ENCODE measurements at regions not wholly inside any gene's neighbourhood (a gene's known extent, or its start where the extent isn't known, plus 50 kb on each side); places are given as distances from the start of the nearest gene placed in this dataset.

GRCh38 chr1:63099188-63099587, 223.2 kb upstream of the FOXD3 start:
- TF ChIP-seq YY1 (IDR thresholded peaks at IDR 0.05; ENCODE audit: insufficient read depth, insufficient read length) (no peak), ZNF274 (IDR thresholded peaks at IDR 0.05; ENCODE audit: low read depth, low read length) (no peak)

All from NT2/D1 (cell line).